HepG2 (cell line): ENCODE measurements at regions not wholly inside any gene's neighbourhood (a gene's known extent, or its start where the extent isn't known, plus 50 kb on each side); places are given as distances from the start of the nearest gene placed in this dataset.

Experiments
- ATAC-seq: fragments of 200-7000 bp; cut with Tn5 transposase; 3 replicates; pipeline ENCODE4 v1.9.1; 2020; ENCODE audit warnings: mild to moderate bottlenecking, moderate library complexity
- BruUV-seq: library from RNA; stranded (reverse); fragments of 400-500 nt; replicated peaks from 2 replicates; lab custom pipeline; 2021; lab: Mats Ljungman, UMichigan
- CTCF ChIA-PET: fragments of 300-600 bp; formaldehyde crosslinking; extraction: SDS; loops from one replicate; lab custom pipeline; 2021; ENCODE audit warnings: low total read pairs, inconsistent platforms, low intra/inter-chr PET ratio; lab: Yijun Ruan, JAX
- POLR2A ChIA-PET: fragments of 350-600 bp; sonication (Branson Sonifier 250); formaldehyde crosslinking; loops from one replicate; lab custom pipeline; 2020; ENCODE audit warnings: antibody characterized with exemption, inconsistent platforms; lab: Yijun Ruan, JAX
- DNase-seq: peaks from one replicate; pipeline ENCODE4 v3.0.0-alpha.2; 2015; ENCODE audit warnings: low spot score
- FAIRE-seq: peaks from 3 replicates; lab custom pipeline; 2011; peaks lifted over from hg19 to GRCh38; lab: Jason Lieb, UNC
- H2AFZ ChIP-seq: one replicate; pipeline ENCODE4 v1.6.1; 2011; ENCODE audit warnings: low read length, inconsistent platforms
- H3K27ac ChIP-seq: fragments of 300-600 bp; 3 replicates; pipeline ENCODE4 v1.8.0; 2011; ENCODE audit warnings: mixed run types, mild to moderate bottlenecking, mixed read lengths, low read length, inconsistent platforms; ENCODE audit not compliant: insufficient read depth; ENCODE audit errors: extremely low read length
- H3K27me3 ChIP-seq, 2 experiments: fragments of 200-600 bp in 1 of 2; 2 replicates in 1 of 2; 3 replicates in 1 of 2; pipeline versions ENCODE4 v1.6.0 to v1.8.0; 2011; ENCODE audit warnings: low read length in 2 of 2, mild to moderate bottlenecking in 2 of 2, moderate library complexity in 2 of 2, inconsistent platforms in 1 of 2; ENCODE audit not compliant: insufficient read depth in 2 of 2, control insufficient read depth in 1 of 2
- H3K36me3 ChIP-seq, 2 experiments: fragments of 200-600 bp in 1 of 2; replicated peaks in 1 of 2; 2 replicates in 1 of 2; 3 replicates in 1 of 2; pipeline versions ENCODE4 v1.5.1 to v1.8.0; 2011; ENCODE audit warnings: low read length in 2 of 2, inconsistent platforms in 1 of 2; ENCODE audit not compliant: insufficient read depth in 2 of 2, control insufficient read depth in 1 of 2
- H3K4me1 ChIP-seq: 2 replicates; pipeline ENCODE4 v1.5.1; 2012; ENCODE audit warnings: low read length, inconsistent platforms; ENCODE audit not compliant: insufficient read depth
- H3K4me2 ChIP-seq: 2 replicates; pipeline ENCODE4 v1.6.0; 2011; ENCODE audit warnings: low read depth, low read length, inconsistent platforms
- H3K4me3 ChIP-seq, 3 experiments: fragments of 200-600 bp in 1 of 3; sonication (generic), shearing (Covaris generic) in 1 of 3; replicated peaks in 1 of 3; 2 replicates each; pipeline ENCODE4 v1.5.1; 2011 to 2016; ENCODE audit warnings: low read length in 3 of 3, inconsistent platforms in 2 of 3, low read depth in 2 of 3, mild to moderate bottlenecking in 2 of 3, control low read depth in 1 of 3, mixed read lengths in 1 of 3; ENCODE audit not compliant: insufficient read depth in 1 of 3
- H3K79me2 ChIP-seq: one replicate; pipeline ENCODE4 v1.6.1; 2011; ENCODE audit warnings: low read length, inconsistent platforms; ENCODE audit not compliant: insufficient read depth
- H3K9ac ChIP-seq: 2 replicates; pipeline ENCODE4 v1.6.0; 2011; ENCODE audit warnings: mild to moderate bottlenecking, low read depth, low read length, inconsistent platforms; ENCODE audit not compliant: insufficient read depth
- H3K9me3 ChIP-seq: 2 replicates; pipeline ENCODE4 v1.5.1; 2012; ENCODE audit warnings: mild to moderate bottlenecking, low read length
- H4K20me1 ChIP-seq: 2 replicates; pipeline ENCODE4 v1.6.0; 2011; ENCODE audit warnings: inconsistent platforms, mild to moderate bottlenecking, low read length, moderate library complexity; ENCODE audit not compliant: insufficient read depth
- CTCF ChIP-seq: sonication (generic); formaldehyde crosslinking; IDR thresholded peaks from 2 replicates; pipeline ENCODE4 v1.5.0; 2020; ENCODE audit warnings: mild to moderate bottlenecking, missing genetic modification reagents, moderate library complexity
- GPN1 ChIP-seq: sonication (generic); formaldehyde crosslinking; IDR thresholded peaks from 2 replicates; pipeline ENCODE4 v1.5.1; 2020; ENCODE audit warnings: missing genetic modification reagents, borderline replicate concordance
- MAFK ChIP-seq, 2 experiments: IDR thresholded peaks in 1 of 2; conservative IDR thresholded peaks in 1 of 2; 2 replicates each; pipeline ENCODE4 v1.6.1; 2011; ENCODE audit warnings: improper control_type of control experiment in 2 of 2, low read length in 2 of 2
- PAF1 ChIP-seq: IDR thresholded peaks from 2 replicates; pipeline ENCODE4 v1.6.1; 2016; ENCODE audit warnings: missing genetic modification reagents, missing compliant biosample characterization
- RELA ChIP-seq: sonication (generic); formaldehyde crosslinking; IDR thresholded peaks from 2 replicates; pipeline ENCODE4 v1.4.0; 2020; ENCODE audit warnings: missing genetic modification reagents
- ZBTB37 ChIP-seq: sonication (generic); formaldehyde crosslinking; IDR thresholded peaks from 2 replicates; pipeline ENCODE4 v1.4.0; 2020; ENCODE audit warnings: mild to moderate bottlenecking, missing genetic modification reagents
- ZNF282 ChIP-seq: fragments of 450-650 bp; IDR thresholded peaks from 2 replicates; pipeline ENCODE4 v1.6.1; 2018; ENCODE audit not compliant: partially characterized antibody
- ZNF318 ChIP-seq: sonication (generic); formaldehyde crosslinking; IDR thresholded peaks from 2 replicates; pipeline ENCODE4 v1.4.0; 2020; ENCODE audit warnings: mild to moderate bottlenecking, missing genetic modification reagents
- ZNF414 ChIP-seq: sonication (generic); formaldehyde crosslinking; IDR thresholded peaks from 2 replicates; pipeline ENCODE4 v1.5.0; 2020; ENCODE audit warnings: missing genetic modification reagents
- WGBS: methylation state at CpG from one replicate; pipeline ENCODE4 v1.1.6; 2017; ENCODE audit warnings: low lambda C conversion rate; 5-methylcytosine and 5-hydroxymethylcytosine counted together
- in situ Hi-C: cut with HindIII; loops from 2 replicates; pipeline ENCODE4 v1.10.0; 2017; ENCODE audit warnings: low pct_unique_long_range_greater_than_20kb; ENCODE audit not compliant: extremely low pct_ligation_motif_present
- intact Hi-C: fragments of 100-400 bp; cut with micrococcal nuclease; formaldehyde crosslinking; loops from one replicate; pipeline ENCODE4 v1.10.0; 2022; ENCODE audit not compliant: unreplicated experiment

- in situ Hi-C loops: loop anchor here (5.0 to 10.0 kb wide), 3 partner anchors 283 to 513 kb away; no protein-coding TSS in a partner anchor
- Histone ChIP-seq H3K79me2 (no peaks in the 10 kb centered on the region), H3K4me3 (no peak overlapping the region), H3K27me3 (peaks cover 0 to 7% of the 10 kb centered on the region in 2 experiments; a peak in 1 of 5 replicates), H3K4me2 (no peak overlapping the region), H3K9ac (no peak overlapping the region), H3K9me3 (no peaks in the 10 kb centered on the region), H3K27ac (no peak overlapping the region), H4K20me1 (no peaks in the 10 kb centered on the region), H3K4me1 (no peaks in the 10 kb centered on the region), H3K36me3 (no peaks in the 10 kb centered on the region), H2AFZ (no peak overlapping the region)
- 4% methylated on average over 8 of the region's 8 CpGs for WGBS
- POLR2A ChIA-PET: no interaction called here
- intact Hi-C loops: loop anchor here (1.0 to 2.0 kb wide), 3 partner anchors 275 to 499 kb away; no protein-coding TSS in a partner anchor
- DNase-seq: peak; percentile 52
- ATAC-seq: peak; percentile 63
- no TSS peak for BruUV-seq
- CTCF ChIA-PET: interaction anchor here (0.7 to 2.8 kb wide), 2 partner anchors 408 to 410 kb away, joined by 3 to 42 read pairs; no protein-coding TSS in a partner anchor
- peak; percentile 79 for FAIRE-seq
- TF ChIP-seq MAFK (conservative IDR thresholded peaks at IDR 0.05 in 1 of 2, IDR thresholded peaks at IDR 0.05 in 1 of 2; ENCODE audit: low read length in 2 of 2): peak; percentile 56 to 65; a peak in 2 of 4 replicates
- no peak for TF ChIP-seq RELA
- TF ChIP-seq PAF1 (CRISPR knock-in tag): no peak
- TF ChIP-seq CTCF (CRISPR knock-in tag): peak; percentile 81
- TF ChIP-seq ZNF318 (CRISPR knock-in tag): no peak
- no peak for TF ChIP-seq ZBTB37 (CRISPR knock-in tag)
- no peak for TF ChIP-seq ZNF414
- no peak for TF ChIP-seq GPN1 (CRISPR knock-in tag)
- no peak for TF ChIP-seq ZNF282
Observed at GRCh38 chr11:56841210-56841810, 92.8 kb upstream of the OR9G4 start.
